Prostate gland (tissue), 2 donors: ENCODE measurements at regions not wholly inside any gene's neighbourhood (a gene's known extent, or its start where the extent isn't known, plus 50 kb on each side); places are given as distances from the start of the nearest gene placed in this dataset.

Experiments used
- POLR2A ChIP-seq: fragments of 450-650 bp; IDR thresholded peaks from one replicate; pipeline ENCODE4 v1.6.1; 2016; ENCODE audit warnings: antibody characterized with exemption, mild to moderate bottlenecking
- POLR2AphosphoS5 ChIP-seq: sonication (generic); formaldehyde crosslinking; IDR thresholded peaks from one replicate; pipeline ENCODE4 v1.6.1; 2017; ENCODE audit warnings: antibody characterized with exemption
- TF ChIP-seq, protein P1 (sequence below), 4 experiments: fragments of 200-600 bp in 2 of 4; fragments of 450-650 bp in 2 of 4; sonication (generic) in 2 of 4; IDR thresholded peaks; 1 replicate in 3 of 4; 2 replicates in 1 of 4; pipeline ENCODE4 v1.5.1; 2016 to 2019; ENCODE audit warnings: antibody characterized with exemption in 4 of 4, mild to moderate bottlenecking in 2 of 4, moderate library complexity in 2 of 4

DNA sequence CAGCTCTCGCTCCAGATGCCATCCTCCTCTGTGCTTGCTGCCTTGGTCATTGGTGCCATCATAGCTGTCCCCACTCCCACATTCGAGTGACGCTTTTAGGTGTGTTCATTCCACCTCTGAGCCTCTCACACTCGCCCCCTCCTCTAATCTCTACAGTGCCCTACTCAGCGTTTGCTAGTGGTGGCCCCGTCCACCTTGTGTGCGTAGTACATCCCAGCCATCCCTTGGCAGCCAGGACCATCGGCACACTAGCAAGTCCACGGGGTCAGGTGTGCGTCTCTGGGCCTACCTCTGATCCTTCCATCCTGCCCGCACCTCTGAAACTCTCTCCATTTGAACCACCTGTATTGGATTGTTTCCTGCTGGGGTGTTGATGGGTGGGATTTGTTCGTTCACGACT, 54.2 kb upstream of the RGMA start:
- TF ChIP-seq, protein P1, sequence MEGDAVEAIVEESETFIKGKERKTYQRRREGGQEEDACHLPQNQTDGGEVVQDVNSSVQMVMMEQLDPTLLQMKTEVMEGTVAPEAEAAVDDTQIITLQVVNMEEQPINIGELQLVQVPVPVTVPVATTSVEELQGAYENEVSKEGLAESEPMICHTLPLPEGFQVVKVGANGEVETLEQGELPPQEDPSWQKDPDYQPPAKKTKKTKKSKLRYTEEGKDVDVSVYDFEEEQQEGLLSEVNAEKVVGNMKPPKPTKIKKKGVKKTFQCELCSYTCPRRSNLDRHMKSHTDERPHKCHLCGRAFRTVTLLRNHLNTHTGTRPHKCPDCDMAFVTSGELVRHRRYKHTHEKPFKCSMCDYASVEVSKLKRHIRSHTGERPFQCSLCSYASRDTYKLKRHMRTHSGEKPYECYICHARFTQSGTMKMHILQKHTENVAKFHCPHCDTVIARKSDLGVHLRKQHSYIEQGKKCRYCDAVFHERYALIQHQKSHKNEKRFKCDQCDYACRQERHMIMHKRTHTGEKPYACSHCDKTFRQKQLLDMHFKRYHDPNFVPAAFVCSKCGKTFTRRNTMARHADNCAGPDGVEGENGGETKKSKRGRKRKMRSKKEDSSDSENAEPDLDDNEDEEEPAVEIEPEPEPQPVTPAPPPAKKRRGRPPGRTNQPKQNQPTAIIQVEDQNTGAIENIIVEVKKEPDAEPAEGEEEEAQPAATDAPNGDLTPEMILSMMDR (IDR thresholded peaks at IDR 0.05): no peak
- TF ChIP-seq POLR2A (no peak), POLR2AphosphoS5 (no peak)
